A549 (cell line): ENCODE measurements at regions not wholly inside any gene's neighbourhood (a gene's known extent, or its start where the extent isn't known, plus 50 kb on each side); places are given as distances from the start of the nearest gene placed in this dataset.

Source experiments
- ATAC-seq, 2 experiments: fragments of 200-7000 bp in 1 of 2; fragments of >200 bp in 1 of 2; cut with Nextera tagmentation in 1 of 2; cut with Tn5 transposase in 1 of 2; 3 replicates each; pipeline versions ENCODE4 v1.8.0 to v1.9.1; 2018 to 2020; ENCODE audit warnings: mild to moderate bottlenecking in 1 of 2, moderate library complexity in 1 of 2
- CTCF ChIA-PET: fragments of 300-600 bp; sonication (Branson Sonifier 250); formaldehyde crosslinking; extraction: SDS; loops from one replicate; lab custom pipeline; 2021; ENCODE audit warnings: antibody characterized with exemption, inconsistent platforms; lab: Yijun Ruan, JAX
- POLR2A ChIA-PET: fragments of 350-600 bp; formaldehyde crosslinking; extraction: SDS; loops from one replicate; lab custom pipeline; 2021; ENCODE audit warnings: antibody characterized with exemption, inconsistent platforms; lab: Yijun Ruan, JAX
- DNase-seq, 2 experiments: peaks; one replicate each; pipeline versions ENCODE4 v3.0.0 to v3.0.0-alpha.2; 2011 to 2016; ENCODE audit warnings: low read depth in 1 of 2, low spot score in 1 of 2
- FAIRE-seq: peaks from 2 replicates; lab custom pipeline; 2011; peaks lifted over from hg19 to GRCh38; lab: Jason Lieb, UNC
- H3K27ac ChIP-seq, 2 experiments: fragments of >200 bp; sonication (Bioruptor Twin); formaldehyde crosslinking; 3 replicates each; pipeline ENCODE4 v1.5.1; 2016 to 2017
- H3K4me1 ChIP-seq: fragments of >200 bp; sonication (Bioruptor Twin); formaldehyde crosslinking; 3 replicates; pipeline ENCODE4 v1.6.1; 2016
- H3K4me2 ChIP-seq: fragments of >200 bp; sonication (Bioruptor Twin); formaldehyde crosslinking; 3 replicates; pipeline ENCODE4 v1.6.1; 2016
- H3K4me3 ChIP-seq: fragments of >200 bp; sonication (Bioruptor Twin); formaldehyde crosslinking; 3 replicates; pipeline ENCODE4 v1.5.1; 2016
- H3K9me3 ChIP-seq: fragments of >200 bp; sonication (Bioruptor Twin); formaldehyde crosslinking; 3 replicates; pipeline ENCODE4 v1.6.1; 2016
- BCL3 ChIP-seq: fragments of >200 bp; sonication (Bioruptor Twin); formaldehyde crosslinking; IDR thresholded peaks from 3 replicates; pipeline ENCODE4 v1.6.1; 2016
- CEBPB ChIP-seq, 2 experiments: fragments of >200 bp in 1 of 2; sonication (Bioruptor Twin) in 1 of 2; formaldehyde crosslinking in 1 of 2; IDR thresholded peaks; 2 replicates each; pipeline ENCODE4 v1.6.1; 2012 to 2016
- CHD2 ChIP-seq: fragments of 150-350 bp; IDR thresholded peaks from 2 replicates; pipeline ENCODE4 v1.6.1; 2014; ENCODE audit warnings: low read length; ENCODE audit not compliant: partially characterized antibody
- ELK1 ChIP-seq: fragments of 150-350 bp; IDR thresholded peaks from 2 replicates; pipeline ENCODE4 v1.6.1; 2014; ENCODE audit warnings: low read depth, mild to moderate bottlenecking, low read length
- EP300 ChIP-seq, 2 experiments: fragments of >200 bp; sonication (Bioruptor Twin); formaldehyde crosslinking; IDR thresholded peaks; 2 replicates in 1 of 2; 3 replicates in 1 of 2; pipeline ENCODE4 v1.6.1; 2016 to 2017
- FOSL2 ChIP-seq, 2 experiments: fragments of 450-650 bp in 1 of 2; fragments of >200 bp in 1 of 2; sonication (Bioruptor Twin) in 1 of 2; formaldehyde crosslinking; IDR thresholded peaks; 2 replicates each; pipeline versions ENCODE4 v1.5.0 to v1.6.1; 2016 to 2020; ENCODE audit warnings: mild to moderate bottlenecking in 1 of 2, moderate library complexity in 1 of 2
- FOXS1 ChIP-seq: fragments of 250-450 bp; sonication (Bioruptor Pico); IDR thresholded peaks from 2 replicates; pipeline ENCODE4 v1.5.0; 2020; ENCODE audit warnings: mild to moderate bottlenecking, moderate library complexity
- GATA3 ChIP-seq: IDR thresholded peaks from 2 replicates; pipeline ENCODE4 v1.6.1; 2012; ENCODE audit warnings: borderline replicate concordance
- HDAC2 ChIP-seq: fragments of 200-600 bp; sonication (generic); IDR thresholded peaks from 2 replicates; pipeline ENCODE4 v1.6.1; 2016
- HES2 ChIP-seq: fragments of >200 bp; sonication (Bioruptor Twin); formaldehyde crosslinking; IDR thresholded peaks from 2 replicates; pipeline ENCODE4 v1.6.1; 2016
- HOXB5 ChIP-seq: fragments of 250-450 bp; sonication (Bioruptor Pico); IDR thresholded peaks from 2 replicates; pipeline ENCODE4 v1.5.0; 2020; ENCODE audit warnings: mild to moderate bottlenecking, moderate library complexity
- MAFK ChIP-seq: fragments of 450-650 bp; IDR thresholded peaks from 2 replicates; pipeline ENCODE4 v1.6.1; 2014; ENCODE audit not compliant: partially characterized antibody
- MAZ ChIP-seq: fragments of 150-350 bp; IDR thresholded peaks from 2 replicates; pipeline ENCODE4 v1.6.1; 2014; ENCODE audit warnings: antibody characterized with exemption, low read depth, low read length, borderline replicate concordance
- MYC ChIP-seq: IDR thresholded peaks from 2 replicates; pipeline ENCODE4 v1.6.1; 2012; ENCODE audit warnings: mild to moderate bottlenecking, inconsistent platforms, low read length, improper control_type of control experiment, borderline replicate concordance
- NR3C1 ChIP-seq: fragments of >200 bp; sonication (Bioruptor Twin); formaldehyde crosslinking; IDR thresholded peaks from 3 replicates; pipeline ENCODE4 v1.6.1; 2017
- PHF8 ChIP-seq: fragments of 200-600 bp; sonication (generic); IDR thresholded peaks from 2 replicates; pipeline ENCODE4 v1.6.1; 2016; ENCODE audit warnings: low read depth, mild to moderate bottlenecking, antibody characterized with exemption, moderate library complexity, borderline replicate concordance
- POLR2A ChIP-seq: IDR thresholded peaks from 2 replicates; pipeline ENCODE4 v1.6.1; 2012; ENCODE audit warnings: mild to moderate bottlenecking, low read length
- POLR2AphosphoS2 ChIP-seq: conservative IDR thresholded peaks from 2 replicates; pipeline ENCODE4 v1.6.1; 2012; ENCODE audit warnings: low read length, improper control_type of control experiment, inconsistent platforms
- RARB ChIP-seq: fragments of 250-450 bp; sonication (Bioruptor Pico); IDR thresholded peaks from 2 replicates; pipeline ENCODE4 v1.8.0; 2021; ENCODE audit warnings: mild to moderate bottlenecking, moderate library complexity
- REST ChIP-seq: fragments of 200-600 bp; sonication (generic); IDR thresholded peaks from 2 replicates; pipeline ENCODE4 v1.6.1; 2016; ENCODE audit warnings: antibody characterized with exemption, mild to moderate bottlenecking, moderate library complexity
- SMC3 ChIP-seq: fragments of >200 bp; sonication (Bioruptor Twin); formaldehyde crosslinking; IDR thresholded peaks from 3 replicates; pipeline ENCODE4 v1.6.1; 2018; ENCODE audit warnings: inconsistent platforms
- SREBF2 ChIP-seq: fragments of 450-650 bp; IDR thresholded peaks from 2 replicates; pipeline ENCODE4 v1.6.1; 2014; ENCODE audit warnings: mild to moderate bottlenecking, moderate library complexity
- USF2 ChIP-seq: fragments of 450-650 bp; IDR thresholded peaks from 2 replicates; pipeline ENCODE4 v1.6.1; 2014; ENCODE audit warnings: antibody characterized with exemption
- ZC3H11A ChIP-seq: fragments of 450-650 bp; IDR thresholded peaks from 2 replicates; pipeline ENCODE4 v1.6.1; 2014; ENCODE audit warnings: antibody characterized with exemption, mild to moderate bottlenecking
- ZSCAN20 ChIP-seq: fragments of 250-450 bp; sonication (Bioruptor Pico); IDR thresholded peaks from 2 replicates; pipeline ENCODE4 v1.8.0; 2022; ENCODE audit warnings: mild to moderate bottlenecking, moderate library complexity
- WGBS: methylation state at CpG from one replicate; pipeline ENCODE4 v1.1.6; 2017; ENCODE audit errors: missing lambda C conversion rate; 5-methylcytosine and 5-hydroxymethylcytosine counted together

GRCh38 chr9:29637471-29638237, 2064.4 kb upstream of the C9orf72 start:
- CTCF ChIA-PET, result no interaction called here
- POLR2A ChIA-PET, result no interaction called here
- TF ChIP-seq HDAC2, result no peak
- no peak for TF ChIP-seq EP300 (IDR thresholded peaks at IDR 0.05)
- no peak for TF ChIP-seq RARB (CRISPR knock-in tag)
- no peak for TF ChIP-seq POLR2AphosphoS2
- no peak for TF ChIP-seq GATA3
- TF ChIP-seq SMC3, result no peak
- TF ChIP-seq PHF8, result no peak
- TF ChIP-seq ZC3H11A, result no peak
- FAIRE-seq, result no peak
- 30% methylated on average over 3 of the region's 3 CpGs for WGBS
- no peak overlapping the region for H3K4me3 ChIP-seq
- no peak overlapping the region for H3K4me2 ChIP-seq
- H3K27ac ChIP-seq, result no peak overlapping the region
- DNase-seq, result no peak
- no peaks in the 10 kb centered on the region for H3K4me1 ChIP-seq
- H3K9me3 ChIP-seq, result no peaks in the 10 kb centered on the region
- ATAC-seq, result no peak

GRCh38 chr9:29640507-29640906, 2067.2 kb upstream of the C9orf72 start:
- TF ChIP-seq CEBPB (IDR thresholded peaks at IDR 0.05) (no peak), GATA3 (no peak), CHD2 (no peak), PHF8 (no peak)
- TF ChIP-seq, all 56 proteins: peak for 0
- H3K9me3 ChIP-seq, result no peaks in the 10 kb centered on the region
- ChIA-PET CTCF (no interaction called here), POLR2A (no interaction called here)
- no peak overlapping the region for H3K4me3 ChIP-seq
- H3K4me2 ChIP-seq, result no peak overlapping the region
- no peak overlapping the region for H3K27ac ChIP-seq
- 0% methylated on average over 2 of the region's 2 CpGs for WGBS
- H3K4me1 ChIP-seq, result no peaks in the 10 kb centered on the region
- DNase-seq (no peak), FAIRE-seq (no peak), ATAC-seq (no peak)

- ChIA-PET POLR2A (no interaction called here), CTCF (no interaction called here)
- peak; percentile 47 for TF ChIP-seq MAFK
- no peak for TF ChIP-seq MAZ
- TF ChIP-seq NR3C1, result no peak
- no peak for TF ChIP-seq HOXB5 (CRISPR knock-in tag)
- TF ChIP-seq ZSCAN20 (CRISPR knock-in tag), result no peak
- TF ChIP-seq ELK1, result no peak
- Histone ChIP-seq H3K4me3 (no peak overlapping the region), H3K4me2 (no peak overlapping the region), H3K27ac (no peak overlapping the region), H3K9me3 (no peaks in the 10 kb centered on the region), H3K4me1 (no peaks in the 10 kb centered on the region)
- DNase-seq (no peak), FAIRE-seq (no peak), ATAC-seq (no peak)
Measured at GRCh38 chr9:29644514-29644913, 2071.2 kb upstream of the C9orf72 start.

GRCh38 chr9:29647451-29647850, 2074.2 kb upstream of the C9orf72 start:
- ATAC-seq (no peak), FAIRE-seq (no peak), DNase-seq (no peak)
- Histone ChIP-seq H3K4me3 (no peak overlapping the region), H3K27ac (no peak overlapping the region), H3K4me2 (no peak overlapping the region), H3K4me1 (no peaks in the 10 kb centered on the region), H3K9me3 (no peaks in the 10 kb centered on the region)
- ChIA-PET POLR2A (no interaction called here), CTCF (no interaction called here)
- TF ChIP-seq NR3C1, result no peak
- no peak for TF ChIP-seq REST
- TF ChIP-seq FOSL2 (IDR thresholded peaks at IDR 0.05), result no peak
- no peak for TF ChIP-seq FOSL2 (CRISPR knock-in tag; IDR thresholded peaks at IDR 0.05)
- no peak for TF ChIP-seq SREBF2
- TF ChIP-seq HES2, result no peak
- no peak for TF ChIP-seq USF2
- TF ChIP-seq MYC, result no peak
- TF ChIP-seq HDAC2, result no peak
- no peak for TF ChIP-seq POLR2A
- no peak for TF ChIP-seq BCL3
- TF ChIP-seq FOXS1 (CRISPR knock-in tag), result no peak
